ENCODE measurements at regions not wholly inside any gene's neighbourhood (a gene's known extent, or its start where the extent isn't known, plus 50 kb on each side); places are given as distances from the start of the nearest gene placed in this dataset.

DNA sequence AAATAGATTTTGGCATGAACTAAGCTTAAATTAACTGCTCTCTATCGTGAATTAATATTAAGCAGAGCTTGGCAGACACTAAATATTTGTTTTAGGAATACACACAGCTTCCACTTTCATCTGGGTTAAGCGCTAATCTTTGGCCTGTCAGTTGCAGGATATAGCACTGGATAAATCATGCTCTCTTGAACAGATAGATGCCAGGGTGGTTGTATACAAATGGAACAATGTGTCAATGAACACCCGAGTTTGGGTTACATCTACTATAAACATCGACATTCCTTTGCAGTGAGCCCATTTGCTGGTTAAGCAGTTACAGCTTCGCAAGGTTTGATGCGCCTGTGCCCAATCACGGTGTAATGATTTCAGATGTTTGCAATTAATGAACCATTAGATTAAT lies 338.2 kb upstream of the ZFP64 start:
- H3K9ac ChIP-seq (ENCODE audit: low read length): no peak overlapping the region
- H4K20me1 ChIP-seq (ENCODE audit: low read length): no peaks in the 10 kb centered on the region
- H2AFZ ChIP-seq (ENCODE audit: low read length): no peak overlapping the region
- no peak overlapping the region for H3K27ac ChIP-seq (ENCODE audit: low read length)
- ATAC-seq: no peak
- no peak overlapping the region for H3K4me2 ChIP-seq (ENCODE audit: low read length)
- no TSS peak for BruUV-seq (replicated peaks)
- no peaks in the 10 kb centered on the region for H3K9me2 ChIP-seq (replicated peaks; ENCODE audit: low read length)
- no peaks in the 10 kb centered on the region for H3F3A ChIP-seq (ENCODE audit: low read length, unreplicated experiment)
- no peaks in the 10 kb centered on the region for H3K79me2 ChIP-seq (ENCODE audit: low read length)
- H3K27me3 ChIP-seq (ENCODE audit: low read length): peaks cover 24% of the 10 kb centered on the region
- peaks cover 10% of the 10 kb centered on the region; the same call in 1 of the 2 replicates for H3K9me3 ChIP-seq (ENCODE audit: low read length)
- no peaks in the 10 kb centered on the region for H3K36me3 ChIP-seq (ENCODE audit: low read depth, low read length)
- intact Hi-C loops (cut with micrococcal nuclease): no loop called here
- TF ChIP-seq EZH2phosphoT487 (IDR thresholded peaks at IDR 0.05; ENCODE audit: borderline replicate concordance, low read length) (no peak), EZH2 (IDR thresholded peaks at IDR 0.05; ENCODE audit: low read length, unreplicated experiment) (no peak)
- TF ChIP-seq, protein P1, sequence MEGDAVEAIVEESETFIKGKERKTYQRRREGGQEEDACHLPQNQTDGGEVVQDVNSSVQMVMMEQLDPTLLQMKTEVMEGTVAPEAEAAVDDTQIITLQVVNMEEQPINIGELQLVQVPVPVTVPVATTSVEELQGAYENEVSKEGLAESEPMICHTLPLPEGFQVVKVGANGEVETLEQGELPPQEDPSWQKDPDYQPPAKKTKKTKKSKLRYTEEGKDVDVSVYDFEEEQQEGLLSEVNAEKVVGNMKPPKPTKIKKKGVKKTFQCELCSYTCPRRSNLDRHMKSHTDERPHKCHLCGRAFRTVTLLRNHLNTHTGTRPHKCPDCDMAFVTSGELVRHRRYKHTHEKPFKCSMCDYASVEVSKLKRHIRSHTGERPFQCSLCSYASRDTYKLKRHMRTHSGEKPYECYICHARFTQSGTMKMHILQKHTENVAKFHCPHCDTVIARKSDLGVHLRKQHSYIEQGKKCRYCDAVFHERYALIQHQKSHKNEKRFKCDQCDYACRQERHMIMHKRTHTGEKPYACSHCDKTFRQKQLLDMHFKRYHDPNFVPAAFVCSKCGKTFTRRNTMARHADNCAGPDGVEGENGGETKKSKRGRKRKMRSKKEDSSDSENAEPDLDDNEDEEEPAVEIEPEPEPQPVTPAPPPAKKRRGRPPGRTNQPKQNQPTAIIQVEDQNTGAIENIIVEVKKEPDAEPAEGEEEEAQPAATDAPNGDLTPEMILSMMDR (conservative IDR thresholded peaks at IDR 0.05; ENCODE audit: low read depth, low read length): no peak
- no peak for DNase-seq
- H3K4me1 ChIP-seq (ENCODE audit: insufficient read depth, low read length): no peaks in the 10 kb centered on the region
- ChIA-PET POLR2A (ENCODE audit: unreplicated experiment) (no interaction called here), CTCF (no interaction called here)
- no peak overlapping the region for H3K4me3 ChIP-seq (ENCODE audit: low read length)

DNA sequence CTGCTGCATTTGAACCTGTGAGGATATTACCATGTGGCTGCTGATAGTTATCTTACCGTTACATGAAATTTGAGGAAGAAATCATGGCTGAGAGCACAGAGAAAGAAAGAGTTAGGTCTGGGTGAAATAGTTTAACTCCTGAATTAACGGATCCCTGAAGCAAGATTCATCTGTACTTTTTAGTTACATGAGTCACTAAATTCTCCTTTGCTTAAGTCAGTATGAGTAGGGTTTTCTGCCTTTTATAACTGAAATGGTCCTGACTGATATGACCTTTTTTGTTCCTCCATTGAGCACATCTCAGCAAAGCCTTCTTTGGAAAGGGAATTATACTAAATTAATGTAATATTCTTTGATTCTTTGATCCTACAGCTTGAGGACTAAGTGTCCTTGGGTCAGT lies 333.3 kb upstream of the ZFP64 start:
- Histone ChIP-seq H3K79me2 (ENCODE audit: low read length) (no peaks in the 10 kb centered on the region), H3K27me3 (ENCODE audit: low read length) (peaks cover 18% of the 10 kb centered on the region), H4K20me1 (ENCODE audit: low read length) (no peaks in the 10 kb centered on the region), H3K4me3 (ENCODE audit: low read length) (no peak overlapping the region), H3K9me3 (ENCODE audit: low read length) (peaks cover 4% of the 10 kb centered on the region), H2AFZ (ENCODE audit: low read length) (no peak overlapping the region), H3K36me3 (ENCODE audit: low read depth, low read length) (no peaks in the 10 kb centered on the region), H3K4me1 (ENCODE audit: insufficient read depth, low read length) (no peaks in the 10 kb centered on the region), H3K4me2 (ENCODE audit: low read length) (no peak overlapping the region), H3K27ac (ENCODE audit: low read length) (no peak overlapping the region), H3K9ac (ENCODE audit: low read length) (no peak overlapping the region), H3K9me2 (replicated peaks; ENCODE audit: low read length) (no peaks in the 10 kb centered on the region), H3F3A (ENCODE audit: low read length, unreplicated experiment) (no peaks in the 10 kb centered on the region)
- intact Hi-C loops (cut with micrococcal nuclease): no loop called here
- TF ChIP-seq, protein P1 (conservative IDR thresholded peaks at IDR 0.05; ENCODE audit: low read depth, low read length): no peak
- no peak for TF ChIP-seq EZH2phosphoT487 (IDR thresholded peaks at IDR 0.05; ENCODE audit: borderline replicate concordance, low read length)
- no peak for TF ChIP-seq EZH2 (IDR thresholded peaks at IDR 0.05; ENCODE audit: low read length, unreplicated experiment)
- no TSS peak for BruUV-seq (replicated peaks)
- ATAC-seq (no peak), DNase-seq (no peak)
- ChIA-PET CTCF (no interaction called here), POLR2A (ENCODE audit: unreplicated experiment) (no interaction called here)

DNA sequence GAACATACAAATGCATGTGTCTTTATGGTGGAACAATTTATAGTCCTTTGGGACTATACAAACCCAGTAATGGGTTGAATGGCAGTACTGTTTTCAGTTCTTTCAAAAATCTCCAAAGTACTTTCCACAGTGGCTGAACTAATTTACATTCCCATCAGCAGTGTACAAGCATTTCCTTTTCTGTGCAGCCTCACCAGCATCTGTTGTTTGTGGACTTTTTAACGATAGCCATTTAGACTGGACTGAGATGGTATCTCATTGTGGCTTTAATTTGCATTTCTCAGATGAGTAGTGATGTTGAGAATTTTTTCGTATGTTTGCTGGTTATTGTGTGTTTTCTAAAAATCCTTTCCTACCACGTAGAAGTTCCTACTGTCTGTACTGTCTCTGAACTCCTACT lies 327.2 kb upstream of the ZFP64 start:
- Histone ChIP-seq H3K9me2 (replicated peaks; ENCODE audit: low read length) (no peaks in the 10 kb centered on the region), H3K4me3 (ENCODE audit: low read length) (no peak overlapping the region), H3K79me2 (ENCODE audit: low read length) (no peaks in the 10 kb centered on the region), H3K4me2 (ENCODE audit: low read length) (no peak overlapping the region), H2AFZ (ENCODE audit: low read length) (no peak overlapping the region), H3F3A (ENCODE audit: low read length, unreplicated experiment) (no peaks in the 10 kb centered on the region), H4K20me1 (ENCODE audit: low read length) (no peaks in the 10 kb centered on the region), H3K4me1 (ENCODE audit: insufficient read depth, low read length) (no peaks in the 10 kb centered on the region), H3K27me3 (ENCODE audit: low read length) (no peaks in the 10 kb centered on the region), H3K36me3 (ENCODE audit: low read depth, low read length) (no peaks in the 10 kb centered on the region), H3K9ac (ENCODE audit: low read length) (no peak overlapping the region), H3K27ac (ENCODE audit: low read length) (no peak overlapping the region), H3K9me3 (ENCODE audit: low read length) (peaks cover 18% of the 10 kb centered on the region)
- DNase-seq (no peak), ATAC-seq (no peak)
- ChIA-PET POLR2A (ENCODE audit: unreplicated experiment) (no interaction called here), CTCF (no interaction called here)
- intact Hi-C loops (cut with micrococcal nuclease): no loop called here
- no TSS peak for BruUV-seq (replicated peaks)
- TF ChIP-seq EZH2phosphoT487 (IDR thresholded peaks at IDR 0.05; ENCODE audit: borderline replicate concordance, low read length) (no peak), EZH2 (IDR thresholded peaks at IDR 0.05; ENCODE audit: low read length, unreplicated experiment) (no peak)
- TF ChIP-seq, protein P1 (conservative IDR thresholded peaks at IDR 0.05; ENCODE audit: low read depth, low read length): no peak
